ENCODE measurements at regions not wholly inside any gene's neighbourhood (a gene's known extent, or its start where the extent isn't known, plus 50 kb on each side); places are given as distances from the start of the nearest gene placed in this dataset.
"Not testable (repeated sequence)": the region's sequence is repeated elsewhere in the genome, so short reads cannot be mapped to it uniquely, and the experiment has no call there.

- H3K4me1 ChIP-seq (ENCODE audit: insufficient read depth, insufficient read length): no peaks in the 10 kb centered on the region
- DNase-seq (ENCODE audit: low read depth, low spot score): no peak
- TF ChIP-seq SUZ12 (IDR thresholded peaks at IDR 0.05; ENCODE audit: extremely low read depth, insufficient read depth, insufficient read length) (no peak), ZNF274 (IDR thresholded peaks at IDR 0.05; ENCODE audit: low read depth, low read length) (no peak), YY1 (IDR thresholded peaks at IDR 0.05; ENCODE audit: insufficient read depth, insufficient read length) (no peak)
These were observed 483.0 kb upstream of the PFKP start for GRCh38 chr10:2584385-2584784.

GRCh38 chr10:2576892-2577291 lies 490.5 kb upstream of the PFKP start:
- H3K4me3 ChIP-seq (ENCODE audit: insufficient read length, low read depth): no peak overlapping the region
- no peak overlapping the region for H3K9ac ChIP-seq (ENCODE audit: insufficient read length, low read depth)
- H3K9me3 ChIP-seq (ENCODE audit: insufficient read depth, low read length): no peaks in the 10 kb centered on the region
- TF ChIP-seq ZNF274 (IDR thresholded peaks at IDR 0.05; ENCODE audit: low read depth, low read length) (no peak), SUZ12 (IDR thresholded peaks at IDR 0.05; ENCODE audit: extremely low read depth, insufficient read depth, insufficient read length) (no peak), YY1 (IDR thresholded peaks at IDR 0.05; ENCODE audit: insufficient read depth, insufficient read length) (no peak)
- no peaks in the 10 kb centered on the region for H3K27me3 ChIP-seq (ENCODE audit: insufficient read depth, insufficient read length)
- no peaks in the 10 kb centered on the region for H3K36me3 ChIP-seq (ENCODE audit: insufficient read depth, insufficient read length, low read length)
- H3K4me1 ChIP-seq (ENCODE audit: insufficient read depth, insufficient read length): no peaks in the 10 kb centered on the region
- DNase-seq (ENCODE audit: low read depth, low spot score): no peak

More at GRCh38 chr10:2584385-2584784, 483.0 kb upstream of the PFKP start:
- no peaks in the 10 kb centered on the region for H3K9me3 ChIP-seq (ENCODE audit: insufficient read depth, low read length)
- no peak overlapping the region for H3K4me3 ChIP-seq (ENCODE audit: insufficient read length, low read depth)
- H3K27me3 ChIP-seq (ENCODE audit: insufficient read depth, insufficient read length): no peaks in the 10 kb centered on the region
- H3K9ac ChIP-seq (ENCODE audit: insufficient read length, low read depth): no peak overlapping the region
- H3K36me3 ChIP-seq (ENCODE audit: insufficient read depth, insufficient read length, low read length): no peaks in the 10 kb centered on the region

- Histone ChIP-seq H3K4me3 (ENCODE audit: insufficient read length, low read depth) (no peak overlapping the region), H3K9me3 (ENCODE audit: insufficient read depth, low read length) (no peaks in the 10 kb centered on the region), H3K4me1 (ENCODE audit: insufficient read depth, insufficient read length) (no peaks in the 10 kb centered on the region), H3K36me3 (ENCODE audit: insufficient read depth, insufficient read length, low read length) (no peaks in the 10 kb centered on the region), H3K9ac (ENCODE audit: insufficient read length, low read depth) (no peak overlapping the region), H3K27me3 (ENCODE audit: insufficient read depth, insufficient read length) (no peaks in the 10 kb centered on the region)
- peak; percentile 6 for DNase-seq (ENCODE audit: low read depth, low spot score)
- TF ChIP-seq YY1 (IDR thresholded peaks at IDR 0.05; ENCODE audit: insufficient read depth, insufficient read length) (no peak), ZNF274 (IDR thresholded peaks at IDR 0.05; ENCODE audit: low read depth, low read length) (no peak), SUZ12 (IDR thresholded peaks at IDR 0.05; ENCODE audit: extremely low read depth, insufficient read depth, insufficient read length) (no peak)
These were observed 491.9 kb upstream of the PFKP start for GRCh38 chr10:2575460-2575859.

- no peaks in the 10 kb centered on the region for H3K27me3 ChIP-seq (ENCODE audit: insufficient read depth, insufficient read length)
- H3K9me3 ChIP-seq (ENCODE audit: insufficient read depth, low read length): no peaks in the 10 kb centered on the region
- TF ChIP-seq SUZ12 (IDR thresholded peaks at IDR 0.05; ENCODE audit: extremely low read depth, insufficient read depth, insufficient read length): no peak
- TF ChIP-seq ZNF274 (IDR thresholded peaks at IDR 0.05; ENCODE audit: low read depth, low read length): no peak
- no peak for TF ChIP-seq YY1 (IDR thresholded peaks at IDR 0.05; ENCODE audit: insufficient read depth, insufficient read length)
- H3K4me3 ChIP-seq (ENCODE audit: insufficient read length, low read depth): no peak overlapping the region
- no peaks in the 10 kb centered on the region for H3K4me1 ChIP-seq (ENCODE audit: insufficient read depth, insufficient read length)
- no peak for DNase-seq (ENCODE audit: low read depth, low spot score)
- no peaks in the 10 kb centered on the region for H3K36me3 ChIP-seq (ENCODE audit: insufficient read depth, insufficient read length, low read length)
- no peak overlapping the region for H3K9ac ChIP-seq (ENCODE audit: insufficient read length, low read depth)
These were observed 494.7 kb upstream of the PFKP start for GRCh38 chr10:2572611-2573010.

GRCh38 chr10:2556883-2557282 lies 510.5 kb upstream of the PFKP start:
- no peaks in the 10 kb centered on the region for H3K4me1 ChIP-seq (ENCODE audit: insufficient read depth, insufficient read length)
- H3K36me3 ChIP-seq (ENCODE audit: insufficient read depth, insufficient read length, low read length): no peaks in the 10 kb centered on the region
- DNase-seq (ENCODE audit: low read depth, low spot score): no peak
- no peak overlapping the region for H3K9ac ChIP-seq (ENCODE audit: insufficient read length, low read depth)
- TF ChIP-seq ZNF274 (IDR thresholded peaks at IDR 0.05; ENCODE audit: low read depth, low read length) (no peak), SUZ12 (IDR thresholded peaks at IDR 0.05; ENCODE audit: extremely low read depth, insufficient read depth, insufficient read length) (no peak), YY1 (IDR thresholded peaks at IDR 0.05; ENCODE audit: insufficient read depth, insufficient read length) (no peak)
- H3K9me3 ChIP-seq (ENCODE audit: insufficient read depth, low read length): no peaks in the 10 kb centered on the region
- no peaks in the 10 kb centered on the region for H3K27me3 ChIP-seq (ENCODE audit: insufficient read depth, insufficient read length)
- no peak overlapping the region for H3K4me3 ChIP-seq (ENCODE audit: insufficient read length, low read depth)

GRCh38 chr10:2548071-2548470 lies 519.3 kb upstream of the PFKP start:
- Histone ChIP-seq H3K4me3 (ENCODE audit: insufficient read length, low read depth) (no peak overlapping the region), H3K9me3 (ENCODE audit: insufficient read depth, low read length) (no peaks in the 10 kb centered on the region), H3K4me1 (ENCODE audit: insufficient read depth, insufficient read length) (no peaks in the 10 kb centered on the region), H3K9ac (ENCODE audit: insufficient read length, low read depth) (no peak overlapping the region), H3K27me3 (ENCODE audit: insufficient read depth, insufficient read length) (no peaks in the 10 kb centered on the region), H3K36me3 (ENCODE audit: insufficient read depth, insufficient read length, low read length) (no peaks in the 10 kb centered on the region)
- TF ChIP-seq SUZ12 (IDR thresholded peaks at IDR 0.05; ENCODE audit: extremely low read depth, insufficient read depth, insufficient read length) (no peak), ZNF274 (IDR thresholded peaks at IDR 0.05; ENCODE audit: low read depth, low read length) (no peak), YY1 (IDR thresholded peaks at IDR 0.05; ENCODE audit: insufficient read depth, insufficient read length) (no peak)
- no peak for DNase-seq (ENCODE audit: low read depth, low spot score)

GRCh38 chr10:2547606-2548005 lies 519.7 kb upstream of the PFKP start:
- H3K27me3 ChIP-seq (ENCODE audit: insufficient read depth, insufficient read length): no peaks in the 10 kb centered on the region
- no peaks in the 10 kb centered on the region for H3K9me3 ChIP-seq (ENCODE audit: insufficient read depth, low read length)
- no peak overlapping the region for H3K9ac ChIP-seq (ENCODE audit: insufficient read length, low read depth)
- no peak for DNase-seq (ENCODE audit: low read depth, low spot score)
- no peaks in the 10 kb centered on the region for H3K36me3 ChIP-seq (ENCODE audit: insufficient read depth, insufficient read length, low read length)
- TF ChIP-seq SUZ12 (IDR thresholded peaks at IDR 0.05; ENCODE audit: extremely low read depth, insufficient read depth, insufficient read length): no peak
- no peak for TF ChIP-seq YY1 (IDR thresholded peaks at IDR 0.05; ENCODE audit: insufficient read depth, insufficient read length)
- TF ChIP-seq ZNF274 (IDR thresholded peaks at IDR 0.05; ENCODE audit: low read depth, low read length): no peak
- H3K4me1 ChIP-seq (ENCODE audit: insufficient read depth, insufficient read length): no peaks in the 10 kb centered on the region
- H3K4me3 ChIP-seq (ENCODE audit: insufficient read length, low read depth): no peak overlapping the region

GRCh38 chr10:2546894-2547293 lies 520.5 kb upstream of the PFKP start:
- not testable (repeated sequence) for DNase-seq (ENCODE audit: low read depth, low spot score); H3K4me3 ChIP-seq (ENCODE audit: insufficient read length, low read depth); H3K9ac ChIP-seq (ENCODE audit: insufficient read length, low read depth); H3K36me3 ChIP-seq (ENCODE audit: insufficient read depth, insufficient read length, low read length); H3K4me1 ChIP-seq (ENCODE audit: insufficient read depth, insufficient read length); H3K9me3 ChIP-seq (ENCODE audit: insufficient read depth, low read length); H3K27me3 ChIP-seq (ENCODE audit: insufficient read depth, insufficient read length)

Measured in NT2/D1 (cell line).